H1 (cell line): ENCODE measurements at regions not wholly inside any gene's neighbourhood (a gene's known extent, or its start where the extent isn't known, plus 50 kb on each side); places are given as distances from the start of the nearest gene placed in this dataset.

ENCODE experiments used
- CTCF ChIA-PET: fragments of 300-600 bp; sonication (Branson Sonifier 250); formaldehyde crosslinking; loops from one replicate; lab custom pipeline; 2021; ENCODE audit not compliant: partially characterized antibody; lab: Charles Lee
- POLR2A ChIA-PET: fragments of 300-600 bp; sonication (Branson Sonifier 250); formaldehyde crosslinking; loops from one replicate; lab custom pipeline; 2021; ENCODE audit warnings: inconsistent platforms; ENCODE audit not compliant: partially characterized antibody; lab: Charles Lee
- DNase-seq, 2 experiments: peaks; one replicate each; pipeline versions ENCODE4 v3.0.0 to v3.0.0-alpha.2; 2010 to 2022; ENCODE audit warnings: low spot score in 2 of 2, low read depth in 1 of 2, mixed read lengths in 1 of 2
- FAIRE-seq: peaks from 2 replicates; lab custom pipeline; 2011; peaks lifted over from hg19 to GRCh38; lab: Jason Lieb, UNC
- H2AFZ ChIP-seq: 2 replicates; pipeline ENCODE4 v1.8.1; 2012; ENCODE audit warnings: low read length, inconsistent platforms
- H2AK5ac ChIP-seq: 2 replicates; pipeline ENCODE4 v1.6.1; 2013; ENCODE audit warnings: low read depth, low read length
- H2BK120ac ChIP-seq: replicated peaks from 2 replicates; pipeline ENCODE3; 2013; ENCODE audit warnings: low read depth, low read length, inconsistent platforms
- H2BK12ac ChIP-seq: 2 replicates; pipeline ENCODE4 v1.6.1; 2013; ENCODE audit warnings: low read depth, low read length
- H2BK15ac ChIP-seq: 2 replicates; pipeline ENCODE4 v1.6.1; 2013; ENCODE audit warnings: low read length
- H2BK20ac ChIP-seq: 2 replicates; pipeline ENCODE4 v1.6.1; 2013; ENCODE audit warnings: low read length
- H2BK5ac ChIP-seq: 2 replicates; pipeline ENCODE4 v1.6.1; 2013; ENCODE audit warnings: low read depth, low read length
- H3K14ac ChIP-seq: 2 replicates; pipeline ENCODE4 v1.6.1; 2013; ENCODE audit warnings: inconsistent platforms; ENCODE audit not compliant: insufficient read length
- H3K18ac ChIP-seq: 2 replicates; pipeline ENCODE4 v1.6.1; 2013; ENCODE audit warnings: low read length; ENCODE audit errors: extremely low read depth
- H3K23ac ChIP-seq: 2 replicates; pipeline ENCODE4 v1.6.1; 2013; ENCODE audit warnings: inconsistent platforms; ENCODE audit not compliant: insufficient read length
- H3K23me2 ChIP-seq: 2 replicates; pipeline ENCODE4 v1.6.1; 2013; ENCODE audit warnings: low read depth, low read length
- H3K27ac ChIP-seq: 2 replicates; pipeline ENCODE4 v1.6.1; 2011; ENCODE audit warnings: low read depth, low read length, inconsistent platforms
- H3K27me3 ChIP-seq, 4 experiments: replicated peaks in 1 of 4; 1 replicate in 1 of 4; 2 replicates in 3 of 4; pipeline versions ENCODE4 v1.6.1 to v1.8.1; 2011 to 2013; ENCODE audit warnings: low read length in 3 of 4, mild to moderate bottlenecking in 3 of 4, inconsistent platforms in 2 of 4, mixed read lengths in 2 of 4, moderate library complexity in 1 of 4; ENCODE audit not compliant: control insufficient read depth in 3 of 4, insufficient read depth in 3 of 4; ENCODE audit errors: extremely low read depth in 1 of 4
- H3K36me3 ChIP-seq, 4 experiments: 2 replicates each; pipeline versions ENCODE4 v1.6.1 to v1.8.1; 2011 to 2013; ENCODE audit warnings: mild to moderate bottlenecking in 4 of 4, low read length in 3 of 4, moderate library complexity in 2 of 4, control low read depth in 1 of 4, inconsistent platforms in 1 of 4; ENCODE audit not compliant: insufficient read depth in 4 of 4, control insufficient read depth in 2 of 4
- H3K4ac ChIP-seq: replicated peaks from 2 replicates; pipeline ENCODE3; 2013; ENCODE audit warnings: low read length, low read depth, mixed read lengths, inconsistent platforms; ENCODE audit not compliant: insufficient read length
- H3K4me1 ChIP-seq, 4 experiments: replicated peaks in 1 of 4; 1 replicate in 1 of 4; 2 replicates in 3 of 4; pipeline versions ENCODE4 v1.6.1 to v1.8.1; 2011 to 2013; ENCODE audit warnings: low read length in 3 of 4, inconsistent platforms in 2 of 4, mixed read lengths in 1 of 4; ENCODE audit not compliant: insufficient read depth in 4 of 4, control insufficient read depth in 3 of 4
- H3K4me2 ChIP-seq, 2 experiments: 2 replicates each; pipeline versions ENCODE4 v1.6.1 to v1.8.1; 2011 to 2013; ENCODE audit warnings: low read depth in 2 of 2, low read length in 2 of 2, control low read depth in 1 of 2, inconsistent platforms in 1 of 2, mild to moderate bottlenecking in 1 of 2; ENCODE audit not compliant: insufficient read depth in 1 of 2
- H3K4me3 ChIP-seq, 4 experiments: fragments of 200-600, 300-600 bp in 1 of 4; sonication (generic), shearing (Covaris generic), sonication (Bioruptor Twin) in 1 of 4; 2 replicates each; pipeline versions ENCODE4 v1.5.1 to v1.8.1; 2011 to 2016; ENCODE audit warnings: low read length in 4 of 4, low read depth in 3 of 4, control low read depth in 2 of 4, inconsistent platforms in 2 of 4, mild to moderate bottlenecking in 2 of 4, mixed read lengths in 1 of 4, moderate library complexity in 1 of 4; ENCODE audit not compliant: insufficient read depth in 2 of 4; ENCODE audit errors: extremely low read depth in 1 of 4
- H3K56ac ChIP-seq: replicated peaks from 2 replicates; pipeline ENCODE3; 2013; ENCODE audit warnings: low read depth, mild to moderate bottlenecking, mixed read lengths, low read length, inconsistent platforms; ENCODE audit not compliant: insufficient read length
- H3K79me1 ChIP-seq: 2 replicates; pipeline ENCODE4 v1.6.1; 2013; ENCODE audit warnings: low read depth, low read length, control low read depth
- H3K79me2 ChIP-seq, 2 experiments: 2 replicates each; pipeline versions ENCODE4 v1.6.1 to v1.8.1; 2012 to 2013; ENCODE audit warnings: low read length in 2 of 2, mild to moderate bottlenecking in 2 of 2, inconsistent platforms in 1 of 2; ENCODE audit not compliant: insufficient read depth in 2 of 2, control insufficient read depth in 1 of 2
- H3K9ac ChIP-seq, 4 experiments: replicated peaks in 1 of 4; 1 replicate in 1 of 4; 2 replicates in 3 of 4; pipeline versions ENCODE4 v1.6.1 to v1.8.1; 2011 to 2013; ENCODE audit warnings: low read depth in 3 of 4, low read length in 3 of 4, control low read depth in 2 of 4, mild to moderate bottlenecking in 2 of 4, moderate library complexity in 2 of 4, inconsistent platforms in 1 of 4; ENCODE audit errors: extremely low read depth in 1 of 4
- H3K9me3 ChIP-seq, 2 experiments: 2 replicates each; pipeline versions ENCODE4 v1.6.1 to v1.8.1; 2012 to 2013; ENCODE audit warnings: mild to moderate bottlenecking in 2 of 2, moderate library complexity in 2 of 2, control low read depth in 1 of 2, inconsistent platforms in 1 of 2, low read depth in 1 of 2, low read length in 1 of 2, mixed read lengths in 1 of 2; ENCODE audit not compliant: insufficient read depth in 2 of 2
- H4K20me1 ChIP-seq, 2 experiments: replicated peaks in 1 of 2; 2 replicates each; pipeline versions ENCODE3 to v1.8.1; 2011 to 2013; ENCODE audit warnings: inconsistent platforms in 2 of 2, low read length in 2 of 2, mild to moderate bottlenecking in 1 of 2; ENCODE audit not compliant: insufficient read depth in 2 of 2, control insufficient read depth in 1 of 2
- H4K5ac ChIP-seq: 2 replicates; pipeline ENCODE4 v1.6.1; 2013; ENCODE audit warnings: low read length, low read depth, mixed read lengths, inconsistent platforms; ENCODE audit not compliant: insufficient read length
- H4K8ac ChIP-seq: 2 replicates; pipeline ENCODE4 v1.8.0; 2013; ENCODE audit warnings: mild to moderate bottlenecking, moderate library complexity, low read length, inconsistent platforms; ENCODE audit not compliant: insufficient read depth; ENCODE audit errors: extremely low read depth
- H4K91ac ChIP-seq: replicated peaks from 2 replicates; pipeline ENCODE3; 2013; ENCODE audit warnings: low read length, mixed read lengths, inconsistent platforms; ENCODE audit not compliant: insufficient read length
- ATF2 ChIP-seq: IDR thresholded peaks from 2 replicates; pipeline ENCODE4 v1.6.1; 2012; ENCODE audit warnings: low read length, inconsistent platforms
- CTCF ChIP-seq, 3 experiments: IDR thresholded peaks; 1 replicate in 2 of 3; 2 replicates in 1 of 3; pipeline versions ENCODE4 v1.5.1 to v1.6.1; 2011; ENCODE audit warnings: low read length in 3 of 3, mild to moderate bottlenecking in 3 of 3, inconsistent platforms in 2 of 3, low read depth in 1 of 3, moderate library complexity in 1 of 3; ENCODE audit not compliant: insufficient read depth in 1 of 3; ENCODE audit errors: control extremely low read depth in 1 of 3
- EGR1 ChIP-seq: IDR thresholded peaks from 2 replicates; pipeline ENCODE4 v1.6.1; 2011; ENCODE audit warnings: low read depth, low read length, borderline replicate concordance
- POU5F1 ChIP-seq: IDR thresholded peaks from 2 replicates; pipeline ENCODE4 v1.6.1; 2011; ENCODE audit warnings: low read depth, mild to moderate bottlenecking, low read length, moderate library complexity
- RAD21 ChIP-seq, 2 experiments: IDR thresholded peaks in 1 of 2; conservative IDR thresholded peaks in 1 of 2; 2 replicates each; pipeline ENCODE4 v1.6.1; 2011; ENCODE audit warnings: low read depth in 2 of 2, low read length in 2 of 2, improper control_type of control experiment in 1 of 2, inconsistent platforms in 1 of 2, mild to moderate bottlenecking in 1 of 2, moderate library complexity in 1 of 2
- WGBS, 2 experiments: shearing (Covaris generic) in 1 of 2; methylation state at CpG; one replicate each; pipeline versions ENCODE4 v1.1.6 to v1.1.7; 2013 to 2015; ENCODE audit warnings: low lambda C conversion rate in 2 of 2, mixed read lengths in 2 of 2, inconsistent platforms in 1 of 2, low coverage in 1 of 2, missing lambda C conversion rate in 1 of 2; ENCODE audit not compliant: insufficient replicate concordance in 2 of 2, insufficient coverage in 1 of 2, insufficient read length in 1 of 2; ENCODE audit errors: extremely low coverage in 1 of 2, missing lambda C conversion rate in 1 of 2; 5-methylcytosine and 5-hydroxymethylcytosine counted together

GRCh38 chr10:84599254-84599653, 270.9 kb downstream of the CCSER2 start:
- Histone ChIP-seq H3K23me2 (peaks cover 9% of the 10 kb centered on the region; the same call in 1 of the 2 replicates), H2BK120ac (no peak overlapping the region), H3K23ac (no peak overlapping the region), H3K4ac (no peak overlapping the region), H3K56ac (no peak overlapping the region), H3K27me3 (peaks cover 7 to 25% (median 21%) of the 10 kb centered on the region in 4 experiments), H2BK15ac (no peak overlapping the region), H3K4me2 (no peak overlapping the region), H4K5ac (no peak overlapping the region), H2BK12ac (no peak overlapping the region), H2BK20ac (no peak overlapping the region), H3K18ac (no peak overlapping the region), H4K20me1 (peaks cover 0 to 3% of the 10 kb centered on the region in 2 experiments), H3K36me3 (no peaks in the 10 kb centered on the region), H3K79me1 (no peaks in the 10 kb centered on the region), H3K4me3 (no peak overlapping the region), H3K14ac (no peak overlapping the region), H2AFZ (no peak overlapping the region), H3K9ac (no peak overlapping the region), H3K27ac (no peak overlapping the region), H3K79me2 (no peaks in the 10 kb centered on the region), H4K8ac (no peak overlapping the region), H2BK5ac (no peak overlapping the region), H3K9me3 (peaks cover 0 to 2% of the 10 kb centered on the region in 2 experiments; a peak in 1 of 4 replicates), H2AK5ac (no peak overlapping the region), H3K4me1 (peaks cover 0 to 7% (median 4%) of the 10 kb centered on the region in 4 experiments; a peak in 4 of 7 replicates), H4K91ac (no peak overlapping the region)
- DNase-seq (no peak), FAIRE-seq (peak; percentile 68)
- ChIA-PET POLR2A (no interaction called here), CTCF (interaction anchor here (0.6 to 2.2 kb wide), 5 partner anchors 14 to 56 kb away, joined by 3 to 11 read pairs (median 8); no protein-coding TSS in a partner anchor)
- 76% methylated on average over 2 of the region's 2 CpGs; no CpG with 5 or more reads in 1 of the 2 experiments for WGBS, 2 experiments
- TF ChIP-seq RAD21 (IDR thresholded peaks at IDR 0.05 in 1 of 2, conservative IDR thresholded peaks at IDR 0.05 in 1 of 2; ENCODE audit: low read depth in 2 of 2, low read length in 2 of 2) (peak in 1 of 2 experiments; percentile 28; a peak in 2 of 4 replicates), EGR1 (no peak), CTCF (IDR thresholded peaks at IDR 0.05; ENCODE audit: control extremely low read depth in 1 of 3, insufficient read depth in 1 of 3, low read depth in 1 of 3, low read length in 3 of 3) (peak; percentile 44 to 51 (median 50)), POU5F1 (no peak), ATF2 (no peak)
